ENCODE measurements at regions not wholly inside any gene's neighbourhood (a gene's known extent, or its start where the extent isn't known, plus 50 kb on each side); places are given as distances from the start of the nearest gene placed in this dataset.

- TF ChIP-seq CTCF (IDR thresholded peaks at IDR 0.05): no peak
- Mint-ChIP-seq H3K4me3 (no peak overlapping the region), H3K27me3 (ENCODE audit: low read depth in 3 of 3) (no peaks in the 10 kb centered on the region), H3K9me3 (peaks cover 0 to 6% (median 1%) of the 10 kb centered on the region in 7 donors), H3K4me1 (no peaks in the 10 kb centered on the region), H3K27ac (no peak overlapping the region), H3K36me3 (no peaks in the 10 kb centered on the region)
- Histone ChIP-seq H3K27me3 (ENCODE audit: control insufficient read depth in 2 of 2, insufficient read depth in 2 of 2, low read length in 2 of 2) (no peaks in the 10 kb centered on the region), H3K4me2 (replicated peaks; ENCODE audit: extremely low read depth, low read length, poor library complexity, severe bottlenecking) (no peak overlapping the region), H3K4me3 (replicated peaks in 1 of 3; ENCODE audit: low read depth in 2 of 3, low read length in 3 of 3) (no peak overlapping the region), H4K20me1 (ENCODE audit: insufficient read depth, low read length) (no peaks in the 10 kb centered on the region), H3K9ac (ENCODE audit: insufficient read depth, low read length, poor library complexity, severe bottlenecking) (no peak overlapping the region), H3K9me3 (replicated peaks in 1 of 2; ENCODE audit: control insufficient read depth in 1 of 2, insufficient read depth in 1 of 2, low read length in 2 of 2) (peaks cover 0 to 9% of the 10 kb centered on the region in 2 donors), H2AFZ (ENCODE audit: insufficient read depth, low read depth, low read length, poor library complexity, severe bottlenecking) (no peak overlapping the region), H3K4me1 (ENCODE audit: control insufficient read depth in 1 of 2, insufficient read depth in 2 of 2, low read length in 2 of 2) (no peaks in the 10 kb centered on the region), H3K79me2 (ENCODE audit: insufficient read depth, low read length) (no peaks in the 10 kb centered on the region), H3K36me3 (replicated peaks in 1 of 2; ENCODE audit: control insufficient read depth in 1 of 2, insufficient read depth in 2 of 2, low read length in 2 of 2) (no peaks in the 10 kb centered on the region), H3K27ac (ENCODE audit: low read depth in 1 of 2, low read length in 2 of 2) (no peak overlapping the region)
- DNase-seq: no peak
- WGBS (ENCODE audit: insufficient coverage): 90% methylated on average over 2 of the region's 4 CpGs
- intact Hi-C loops (cut with micrococcal nuclease): no loop called here
These were observed 153.2 kb downstream of the FGF10 start for GRCh38 chr5:44236040-44236439.

GRCh38 chr5:44233691-44234090 is 155.5 kb downstream of the FGF10 start:
- 100% methylated on average over 1 of the region's 2 CpGs for WGBS (ENCODE audit: insufficient coverage)
- intact Hi-C loops (cut with micrococcal nuclease): no loop called here
- TF ChIP-seq CTCF (IDR thresholded peaks at IDR 0.05): no peak
- H3K4me1 ChIP-seq (ENCODE audit: control insufficient read depth in 1 of 2, insufficient read depth in 2 of 2, low read length in 2 of 2): no peaks in the 10 kb centered on the region
- H3K4me3 ChIP-seq (replicated peaks in 1 of 3; ENCODE audit: low read depth in 2 of 3, low read length in 3 of 3): no peak overlapping the region
- peaks cover 0 to 9% of the 10 kb centered on the region in 2 donors for H3K9me3 ChIP-seq (replicated peaks in 1 of 2; ENCODE audit: control insufficient read depth in 1 of 2, insufficient read depth in 1 of 2, low read length in 2 of 2)
- H3K4me3 Mint-ChIP-seq: no peak overlapping the region
- no peaks in the 10 kb centered on the region for H4K20me1 ChIP-seq (ENCODE audit: insufficient read depth, low read length)
- no peak for DNase-seq
- H3K4me1 Mint-ChIP-seq: no peaks in the 10 kb centered on the region
- H3K27ac Mint-ChIP-seq: no peak overlapping the region
- no peak overlapping the region for H3K9ac ChIP-seq (ENCODE audit: insufficient read depth, low read length, poor library complexity, severe bottlenecking)
- no peak overlapping the region for H3K4me2 ChIP-seq (replicated peaks; ENCODE audit: extremely low read depth, low read length, poor library complexity, severe bottlenecking)
- no peaks in the 10 kb centered on the region for H3K27me3 Mint-ChIP-seq (ENCODE audit: low read depth in 3 of 3)
- no peak overlapping the region for H3K27ac ChIP-seq (ENCODE audit: low read depth in 1 of 2, low read length in 2 of 2)
- H3K79me2 ChIP-seq (ENCODE audit: insufficient read depth, low read length): no peaks in the 10 kb centered on the region
- no peaks in the 10 kb centered on the region for H3K36me3 Mint-ChIP-seq
- H3K36me3 ChIP-seq (replicated peaks in 1 of 2; ENCODE audit: control insufficient read depth in 1 of 2, insufficient read depth in 2 of 2, low read length in 2 of 2): no peaks in the 10 kb centered on the region
- no peaks in the 10 kb centered on the region for H3K27me3 ChIP-seq (ENCODE audit: control insufficient read depth in 2 of 2, insufficient read depth in 2 of 2, low read length in 2 of 2)
- no peak overlapping the region for H2AFZ ChIP-seq (ENCODE audit: insufficient read depth, low read depth, low read length, poor library complexity, severe bottlenecking)
- H3K9me3 Mint-ChIP-seq: peaks cover 0 to 7% (median 1%) of the 10 kb centered on the region in 7 donors
